Hepatocyte (in vitro differentiated cells): ENCODE measurements at regions not wholly inside any gene's neighbourhood (a gene's known extent, or its start where the extent isn't known, plus 50 kb on each side); places are given as distances from the start of the nearest gene placed in this dataset.

Experiments used
- DNase-seq: peaks from one replicate; pipeline ENCODE4 v3.0.0-alpha.2; 2016; ENCODE audit warnings: low spot score
- H2AFZ ChIP-seq: fragments of 200-600 bp; sonication (generic); 2 replicates; pipeline ENCODE4 v1.6.0; 2016; ENCODE audit warnings: antibody characterized with exemption, mild to moderate bottlenecking
- H3K27ac ChIP-seq: fragments of 200-600 bp; sonication (generic); 2 replicates; pipeline ENCODE4 v1.5.1; 2016; ENCODE audit warnings: mild to moderate bottlenecking
- H3K27me3 ChIP-seq: fragments of 200-600 bp; sonication (generic); 2 replicates; pipeline ENCODE4 v1.6.1; 2016
- H3K36me3 ChIP-seq: fragments of 200-600 bp; sonication (generic); replicated peaks from 2 replicates; pipeline ENCODE4 v1.5.1; 2016; ENCODE audit warnings: low read depth; ENCODE audit not compliant: insufficient read depth
- H3K4me1 ChIP-seq: fragments of 200-600 bp; sonication (generic); 2 replicates; pipeline ENCODE4 v1.5.1; 2016; ENCODE audit warnings: mild to moderate bottlenecking, moderate library complexity; ENCODE audit not compliant: insufficient read depth
- H3K4me2 ChIP-seq: fragments of 200-600 bp; sonication (generic); 2 replicates; pipeline ENCODE4 v1.6.0; 2016
- H3K4me3 ChIP-seq: fragments of 200-600 bp; sonication (generic); 2 replicates; pipeline ENCODE4 v1.5.1; 2016; ENCODE audit warnings: mild to moderate bottlenecking
- H3K79me2 ChIP-seq: fragments of 200-600 bp; sonication (generic); 2 replicates; pipeline ENCODE4 v1.6.0; 2017; ENCODE audit warnings: mild to moderate bottlenecking
- H3K9me2 ChIP-seq: fragments of 200-600 bp; sonication (generic); replicated peaks from 2 replicates; pipeline ENCODE4 v1.6.0; 2017; ENCODE audit warnings: mild to moderate bottlenecking; ENCODE audit not compliant: insufficient read depth
- H3K9me3 ChIP-seq: fragments of 200-600 bp; sonication (generic); 2 replicates; pipeline ENCODE4 v1.5.1; 2016; ENCODE audit warnings: low read depth, mild to moderate bottlenecking
- H4K20me1 ChIP-seq: fragments of 200-600 bp; sonication (generic); 2 replicates; pipeline ENCODE4 v1.6.0; 2016; ENCODE audit warnings: mild to moderate bottlenecking; ENCODE audit not compliant: insufficient read depth, poor library complexity, severe bottlenecking
- EZH2 ChIP-seq: fragments of 200-600 bp; sonication (generic); IDR thresholded peaks from 2 replicates; pipeline ENCODE4 v1.6.1; 2016; ENCODE audit warnings: antibody characterized with exemption, mild to moderate bottlenecking, borderline replicate concordance
- EZH2phosphoT487 ChIP-seq: fragments of 200-600 bp; sonication (generic); IDR thresholded peaks from one replicate; pipeline ENCODE4 v1.6.1; 2018; ENCODE audit warnings: antibody characterized with exemption, mild to moderate bottlenecking, low read depth, moderate library complexity; ENCODE audit not compliant: unreplicated experiment, severe bottlenecking
- WGBS: methylation state at CpG from one replicate; pipeline ENCODE4 v1.1.6; 2016; ENCODE audit warnings: low lambda C conversion rate; ENCODE audit errors: missing lambda C conversion rate; 5-methylcytosine and 5-hydroxymethylcytosine counted together
- TF ChIP-seq, protein P1 (sequence below): fragments of 200-600 bp; sonication (generic); IDR thresholded peaks from 2 replicates; pipeline ENCODE4 v1.5.1; 2016; ENCODE audit warnings: antibody characterized with exemption, mild to moderate bottlenecking; ENCODE audit not compliant: poor library complexity

DNA sequence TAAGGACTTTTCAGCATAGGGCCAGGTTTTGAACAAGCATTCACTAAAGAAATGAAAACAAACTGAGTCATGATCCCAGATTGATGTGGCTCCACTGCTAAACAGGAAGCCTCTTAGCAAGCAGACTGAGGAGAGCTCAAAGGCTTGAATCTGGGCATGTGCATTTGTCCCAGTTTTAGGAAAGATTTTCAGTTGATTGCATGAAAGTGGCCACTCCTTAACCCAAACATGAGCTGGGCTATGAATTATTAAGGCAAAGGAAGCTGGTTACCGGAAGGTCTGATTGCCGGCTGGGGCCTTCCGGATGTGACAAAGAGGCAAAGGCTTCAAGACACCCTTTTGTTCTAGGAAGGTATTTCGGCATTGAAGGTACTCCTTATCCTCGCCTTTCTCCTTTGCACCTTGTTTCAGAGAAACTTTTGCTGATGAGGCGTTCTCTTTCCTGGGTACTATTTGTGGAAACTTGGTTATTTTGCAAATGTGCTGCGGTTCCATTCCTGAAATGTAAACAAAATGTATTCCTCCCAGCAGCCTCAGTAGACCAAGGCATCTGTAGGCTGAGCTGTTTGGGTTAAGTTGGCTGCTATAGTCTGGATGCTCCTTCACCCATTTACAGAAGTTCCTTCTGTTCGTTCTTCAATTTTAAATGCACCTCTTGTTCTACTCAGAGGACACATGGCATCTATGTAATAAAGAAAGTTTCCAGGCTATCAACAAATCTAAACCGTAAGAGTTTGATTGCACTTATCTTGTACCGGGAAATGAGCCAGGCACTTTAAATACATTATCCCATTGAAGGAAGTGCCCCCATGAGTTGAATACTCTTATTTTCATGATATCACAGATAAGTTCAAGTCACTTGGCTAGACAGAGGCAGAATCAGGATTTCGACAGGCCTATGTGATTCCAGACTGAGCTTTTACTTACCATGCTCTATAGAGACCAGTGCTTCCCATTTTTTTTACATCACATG lies 115.6 kb upstream of the METAP2 start:
- H3K4me2 ChIP-seq, result no peak overlapping the region
- no peak overlapping the region for H3K27ac ChIP-seq
- WGBS, result 86% methylated on average over 11 of the region's 11 CpGs

DNA sequence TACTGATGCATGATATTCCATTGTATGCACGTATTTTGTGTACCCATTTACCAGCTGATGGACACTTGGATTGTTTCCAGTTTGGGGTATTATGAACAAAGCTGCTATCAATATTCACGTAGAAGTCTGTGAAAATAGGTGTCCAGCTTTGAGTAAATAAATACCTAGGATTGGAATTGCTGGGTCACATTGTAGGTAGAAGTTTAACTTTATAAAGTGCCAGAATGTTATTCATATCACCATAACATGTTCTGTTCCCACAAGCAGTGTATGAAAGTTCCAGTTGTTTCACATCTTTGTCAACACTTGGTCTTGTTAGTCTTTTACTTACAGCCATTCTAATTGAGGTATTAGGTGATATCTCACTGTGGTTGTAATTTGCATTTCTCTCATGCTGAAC lies 108.0 kb upstream of the METAP2 start:
- no peak overlapping the region for H3K4me2 ChIP-seq
- 66% methylated on average over 2 of the region's 2 CpGs for WGBS
- no peaks in the 10 kb centered on the region for H3K36me3 ChIP-seq
- no peak for DNase-seq
- no peaks in the 10 kb centered on the region for H4K20me1 ChIP-seq
- H3K27ac ChIP-seq, result no peak overlapping the region
- H3K79me2 ChIP-seq, result no peaks in the 10 kb centered on the region
- H3K4me3 ChIP-seq, result no peak overlapping the region
- no peak overlapping the region for H2AFZ ChIP-seq
- no peaks in the 10 kb centered on the region for H3K9me2 ChIP-seq
- H3K4me1 ChIP-seq, result no peaks in the 10 kb centered on the region
- H3K9me3 ChIP-seq, result no peaks in the 10 kb centered on the region
- no peaks in the 10 kb centered on the region for H3K27me3 ChIP-seq
- TF ChIP-seq EZH2, result no peak
- no peak for TF ChIP-seq EZH2phosphoT487
- TF ChIP-seq, protein P1, sequence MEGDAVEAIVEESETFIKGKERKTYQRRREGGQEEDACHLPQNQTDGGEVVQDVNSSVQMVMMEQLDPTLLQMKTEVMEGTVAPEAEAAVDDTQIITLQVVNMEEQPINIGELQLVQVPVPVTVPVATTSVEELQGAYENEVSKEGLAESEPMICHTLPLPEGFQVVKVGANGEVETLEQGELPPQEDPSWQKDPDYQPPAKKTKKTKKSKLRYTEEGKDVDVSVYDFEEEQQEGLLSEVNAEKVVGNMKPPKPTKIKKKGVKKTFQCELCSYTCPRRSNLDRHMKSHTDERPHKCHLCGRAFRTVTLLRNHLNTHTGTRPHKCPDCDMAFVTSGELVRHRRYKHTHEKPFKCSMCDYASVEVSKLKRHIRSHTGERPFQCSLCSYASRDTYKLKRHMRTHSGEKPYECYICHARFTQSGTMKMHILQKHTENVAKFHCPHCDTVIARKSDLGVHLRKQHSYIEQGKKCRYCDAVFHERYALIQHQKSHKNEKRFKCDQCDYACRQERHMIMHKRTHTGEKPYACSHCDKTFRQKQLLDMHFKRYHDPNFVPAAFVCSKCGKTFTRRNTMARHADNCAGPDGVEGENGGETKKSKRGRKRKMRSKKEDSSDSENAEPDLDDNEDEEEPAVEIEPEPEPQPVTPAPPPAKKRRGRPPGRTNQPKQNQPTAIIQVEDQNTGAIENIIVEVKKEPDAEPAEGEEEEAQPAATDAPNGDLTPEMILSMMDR, result no peak

More for the DNA sequence above, 115.6 kb upstream of the METAP2 start:
- Histone ChIP-seq H3K9me2 (no peaks in the 10 kb centered on the region), H3K4me1 (no peaks in the 10 kb centered on the region), H2AFZ (no peak overlapping the region), H3K4me3 (no peak overlapping the region), H4K20me1 (no peaks in the 10 kb centered on the region), H3K9me3 (no peaks in the 10 kb centered on the region), H3K79me2 (no peaks in the 10 kb centered on the region), H3K27me3 (no peaks in the 10 kb centered on the region), H3K36me3 (no peaks in the 10 kb centered on the region)
- DNase-seq, result no peak
- TF ChIP-seq, protein P1, result no peak
- TF ChIP-seq EZH2phosphoT487 (no peak), EZH2 (no peak)

DNA sequence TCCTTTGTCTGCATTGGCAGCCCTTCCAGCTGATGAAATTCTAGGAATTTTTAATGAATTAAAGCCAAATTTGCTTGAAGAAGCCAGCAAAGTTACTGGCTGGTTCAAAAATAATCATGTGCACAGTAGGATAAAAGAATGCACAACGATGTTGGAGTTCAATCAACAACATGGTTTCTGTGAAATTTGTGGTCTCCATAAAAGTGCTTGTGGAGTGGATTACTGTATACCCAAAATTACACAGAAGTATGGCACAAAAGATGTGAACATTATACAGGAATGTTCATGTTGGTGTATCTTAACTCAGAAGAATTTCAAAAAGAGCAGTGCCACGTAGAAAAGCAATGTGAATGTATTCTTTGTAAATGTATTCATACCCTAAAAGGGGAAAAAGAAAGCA lies 105.0 kb upstream of the METAP2 start:
- Histone ChIP-seq H3K9me2 (no peaks in the 10 kb centered on the region), H3K4me3 (no peak overlapping the region), H3K9me3 (no peaks in the 10 kb centered on the region), H3K27me3 (no peaks in the 10 kb centered on the region), H3K27ac (no peak overlapping the region), H3K36me3 (no peaks in the 10 kb centered on the region), H4K20me1 (no peaks in the 10 kb centered on the region), H3K4me1 (no peaks in the 10 kb centered on the region), H3K79me2 (no peaks in the 10 kb centered on the region), H3K4me2 (no peak overlapping the region), H2AFZ (no peak overlapping the region)
- 91% methylated on average over 2 of the region's 2 CpGs for WGBS
- TF ChIP-seq EZH2phosphoT487 (no peak), EZH2 (no peak)
- TF ChIP-seq, protein P1, result no peak
- no peak for DNase-seq
